ENCODE measurements at regions not wholly inside any gene's neighbourhood (a gene's known extent, or its start where the extent isn't known, plus 50 kb on each side); places are given as distances from the start of the nearest gene placed in this dataset.

DNA sequence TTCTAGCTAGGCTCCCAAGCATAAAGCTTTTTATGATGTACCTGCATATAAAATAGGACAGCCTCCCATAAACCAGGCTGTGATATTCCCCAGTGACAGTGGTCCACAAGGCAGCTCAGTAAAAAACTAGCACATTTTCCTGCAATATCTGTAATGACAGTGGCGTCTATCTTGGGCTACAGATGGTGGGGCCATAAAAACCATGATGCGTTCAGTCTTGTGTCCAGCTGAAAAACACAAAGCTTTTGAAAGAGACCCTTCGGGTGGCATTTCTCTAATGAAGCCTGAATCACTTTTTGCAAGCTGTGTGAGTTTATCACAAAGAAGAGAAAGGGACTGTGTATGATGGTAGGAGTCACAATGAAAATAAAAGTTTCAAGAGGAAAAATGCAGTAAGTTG, 183.5 kb downstream of the DSC3 start:
- Mint-ChIP-seq H3K9me3 (no peaks in the 10 kb centered on the region), H3K27me3 (ENCODE audit: low read depth) (no peaks in the 10 kb centered on the region), H3K4me1 (peaks cover 4% of the 10 kb centered on the region in 2 experiments; a peak in 2 of 4 replicates), H3K36me3 (ENCODE audit: insufficient read depth in 1 of 3, low read depth in 3 of 3) (no peaks in the 10 kb centered on the region), H3K27ac (no peak overlapping the region), H3K4me3 (no peak overlapping the region)
- Histone ChIP-seq H4K8ac (replicated peaks; ENCODE audit: insufficient read length, low read depth, low read length) (no peak overlapping the region), H3K14ac (ENCODE audit: insufficient read depth, low read length) (no peak overlapping the region), H2BK20ac (ENCODE audit: low read depth, low read length, poor library complexity, severe bottlenecking) (no peak overlapping the region), H2BK120ac (ENCODE audit: low read depth, low read length, poor library complexity, severe bottlenecking) (no peak overlapping the region), H3K23ac (ENCODE audit: insufficient read length, low read depth, low read length) (no peak overlapping the region), H3K23me2 (ENCODE audit: insufficient read length, low read depth, low read length, poor library complexity, severe bottlenecking) (no peaks in the 10 kb centered on the region), H4K91ac (ENCODE audit: insufficient read length, low read depth, low read length) (no peak overlapping the region), H3K4me2 (ENCODE audit: insufficient read depth, insufficient read length, low read length) (no peak overlapping the region), H3K9ac (ENCODE audit: extremely low read depth, insufficient read length, low read length) (no peak overlapping the region), H3K27ac (ENCODE audit: insufficient read length, low read depth, low read length) (no peak overlapping the region), H2BK12ac (ENCODE audit: insufficient read length, low read depth, low read length) (no peak overlapping the region), H4K5ac (ENCODE audit: insufficient read length, low read depth, low read length) (no peak overlapping the region), H3K27me3 (ENCODE audit: insufficient read depth, low read length) (no peaks in the 10 kb centered on the region), H3K4me1 (ENCODE audit: insufficient read depth, low read length) (no peaks in the 10 kb centered on the region), H2AFZ (ENCODE audit: low read length) (no peak overlapping the region), H2AK5ac (ENCODE audit: insufficient read length, low read length) (no peak overlapping the region), H3K56ac (ENCODE audit: insufficient read length, low read depth, low read length) (no peak overlapping the region), H2BK5ac (ENCODE audit: insufficient read length, low read length) (no peak overlapping the region), H3T11ph (ENCODE audit: low read length) (no peak overlapping the region), H3K79me1 (ENCODE audit: insufficient read depth, low read depth, low read length, poor library complexity, severe bottlenecking) (no peaks in the 10 kb centered on the region), H3K18ac (ENCODE audit: insufficient read length, low read depth, low read length) (no peak overlapping the region), H3K4ac (ENCODE audit: low read depth, low read length) (no peak overlapping the region), H3K9me3 (ENCODE audit: control insufficient read depth, low read depth, low read length) (no peaks in the 10 kb centered on the region), H2BK15ac (ENCODE audit: low read depth, low read length) (no peak overlapping the region), H3K79me2 (ENCODE audit: insufficient read depth, low read length) (no peaks in the 10 kb centered on the region), H4K20me1 (ENCODE audit: control insufficient read depth, insufficient read depth, insufficient read length) (no peaks in the 10 kb centered on the region)
- no CpG with 5 or more reads among the region's 3 CpGs for WGBS (ENCODE audit: extremely low coverage, insufficient read length, low lambda C conversion rate)
- DNase-seq = no peak
- TF ChIP-seq, protein P1, sequence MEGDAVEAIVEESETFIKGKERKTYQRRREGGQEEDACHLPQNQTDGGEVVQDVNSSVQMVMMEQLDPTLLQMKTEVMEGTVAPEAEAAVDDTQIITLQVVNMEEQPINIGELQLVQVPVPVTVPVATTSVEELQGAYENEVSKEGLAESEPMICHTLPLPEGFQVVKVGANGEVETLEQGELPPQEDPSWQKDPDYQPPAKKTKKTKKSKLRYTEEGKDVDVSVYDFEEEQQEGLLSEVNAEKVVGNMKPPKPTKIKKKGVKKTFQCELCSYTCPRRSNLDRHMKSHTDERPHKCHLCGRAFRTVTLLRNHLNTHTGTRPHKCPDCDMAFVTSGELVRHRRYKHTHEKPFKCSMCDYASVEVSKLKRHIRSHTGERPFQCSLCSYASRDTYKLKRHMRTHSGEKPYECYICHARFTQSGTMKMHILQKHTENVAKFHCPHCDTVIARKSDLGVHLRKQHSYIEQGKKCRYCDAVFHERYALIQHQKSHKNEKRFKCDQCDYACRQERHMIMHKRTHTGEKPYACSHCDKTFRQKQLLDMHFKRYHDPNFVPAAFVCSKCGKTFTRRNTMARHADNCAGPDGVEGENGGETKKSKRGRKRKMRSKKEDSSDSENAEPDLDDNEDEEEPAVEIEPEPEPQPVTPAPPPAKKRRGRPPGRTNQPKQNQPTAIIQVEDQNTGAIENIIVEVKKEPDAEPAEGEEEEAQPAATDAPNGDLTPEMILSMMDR (conservative IDR thresholded peaks at IDR 0.05) = no peak
